Skeletal muscle satellite cell (primary cell): ENCODE measurements at regions not wholly inside any gene's neighbourhood (a gene's known extent, or its start where the extent isn't known, plus 50 kb on each side); places are given as distances from the start of the nearest gene placed in this dataset.
"Not testable (repeated sequence)": the region's sequence is repeated elsewhere in the genome, so short reads cannot be mapped to it uniquely, and the experiment has no call there.

Experiments used
- H3K27me3 ChIP-seq: 2 replicates; pipeline ENCODE4 v1.7.0; 2013; ENCODE audit warnings: low read length; ENCODE audit not compliant: control insufficient read depth, insufficient read depth
- H3K36me3 ChIP-seq: 2 replicates; pipeline ENCODE4 v1.7.0; 2013; ENCODE audit warnings: mild to moderate bottlenecking, control low read depth, low read length; ENCODE audit not compliant: insufficient read depth
- H3K4me1 ChIP-seq: 2 replicates; pipeline ENCODE4 v1.7.0; 2013; ENCODE audit warnings: low read length; ENCODE audit not compliant: control insufficient read depth, insufficient read depth
- H3K4me2 ChIP-seq: 2 replicates; pipeline ENCODE4 v1.7.0; 2013; ENCODE audit warnings: mild to moderate bottlenecking, low read length
- H3K4me3 ChIP-seq: 2 replicates; pipeline ENCODE4 v1.7.0; 2013; ENCODE audit warnings: low read length
- H3K9ac ChIP-seq: 2 replicates; pipeline ENCODE4 v1.7.0; 2013; ENCODE audit warnings: mild to moderate bottlenecking, low read depth, low read length, moderate library complexity
- H3K9me3 ChIP-seq: replicated peaks from 2 replicates; pipeline ENCODE4 v1.7.0; 2013; ENCODE audit warnings: mild to moderate bottlenecking, control low read depth, low read length

DNA sequence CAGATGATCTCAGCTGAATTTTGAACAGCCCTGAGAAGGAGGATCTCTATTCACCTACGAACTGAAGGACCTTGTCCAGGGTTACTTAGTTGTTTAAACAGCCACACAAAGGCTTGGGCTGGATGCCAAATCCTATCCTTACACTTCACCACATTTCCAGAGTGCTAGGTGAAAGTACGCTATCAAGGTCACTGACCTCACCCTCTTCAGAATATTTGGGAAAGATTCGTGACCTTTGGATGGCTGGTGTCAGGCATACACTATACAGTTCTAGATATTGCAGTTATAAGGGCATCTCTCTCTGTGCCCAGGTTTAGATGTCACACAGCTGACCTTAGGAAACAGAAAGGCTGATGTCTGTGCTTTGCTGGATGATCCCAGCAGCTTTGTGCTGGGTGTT, 61.2 kb upstream of the ABLIM1 start:
- H3K4me1 ChIP-seq: peaks cover 13% of the 10 kb centered on the region
- no peak overlapping the region for H3K9ac ChIP-seq
- H3K27me3 ChIP-seq: peaks cover 10% of the 10 kb centered on the region

DNA sequence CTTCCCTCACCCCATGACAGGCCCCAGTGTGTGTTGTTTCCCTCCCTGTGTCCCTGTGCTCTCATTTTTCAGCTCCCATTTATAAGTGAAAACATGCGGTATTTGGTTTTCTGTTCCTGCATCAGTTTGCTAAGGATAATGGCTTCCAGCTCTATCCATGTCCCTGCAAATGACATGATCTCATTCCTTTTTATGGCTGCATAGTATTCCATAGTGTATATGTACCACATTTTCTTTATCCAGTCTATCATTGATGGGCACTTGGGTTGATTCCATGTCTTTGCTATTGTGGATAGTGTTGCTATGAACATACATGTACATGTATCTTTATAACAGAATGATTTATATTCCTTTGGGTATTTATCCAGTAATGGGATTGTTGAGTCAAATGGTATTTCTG, 61.9 kb upstream of the ABLIM1 start:
- H3K9ac ChIP-seq, H3K4me1 ChIP-seq, H3K9me3 ChIP-seq, H3K4me3 ChIP-seq, H3K4me2 ChIP-seq, H3K36me3 ChIP-seq: not testable (repeated sequence)
- H3K27me3 ChIP-seq: peaks cover 10% of the 10 kb centered on the region

More for the DNA sequence above, 61.2 kb upstream of the ABLIM1 start:
- H3K4me3 ChIP-seq: no peak overlapping the region
- no peaks in the 10 kb centered on the region for H3K36me3 ChIP-seq
- H3K4me2 ChIP-seq: no peak overlapping the region
- no peaks in the 10 kb centered on the region for H3K9me3 ChIP-seq

DNA sequence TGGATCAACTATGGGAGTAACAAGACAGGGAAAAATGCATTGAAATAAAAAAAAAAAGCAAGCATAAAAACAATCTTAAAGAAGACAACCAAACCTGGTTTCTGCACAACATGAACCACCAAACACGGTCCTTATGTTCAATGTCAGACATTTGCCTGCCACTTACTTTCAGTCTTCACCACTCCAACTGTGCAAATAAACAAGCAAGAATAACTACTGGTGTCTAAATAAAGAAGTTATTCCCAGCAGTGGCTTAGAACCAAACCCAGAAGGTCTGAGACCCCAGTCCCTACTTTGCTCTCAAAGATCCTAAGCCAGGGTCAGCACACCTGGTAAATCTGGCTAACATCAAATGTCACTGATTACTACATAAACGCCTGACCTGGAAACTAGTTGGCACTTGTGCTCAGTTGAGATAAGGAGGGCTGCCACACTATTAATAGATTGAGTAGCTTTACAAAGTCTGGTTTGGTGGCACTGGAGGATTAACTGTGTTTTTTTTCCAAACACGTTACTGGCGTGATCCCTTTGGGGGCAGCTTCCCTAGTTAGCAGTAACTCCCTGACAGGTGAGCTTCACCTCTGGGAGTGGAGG, 62.7 kb upstream of the ABLIM1 start:
- Histone ChIP-seq H3K9me3 (no peaks in the 10 kb centered on the region), H3K27me3 (peaks cover 10% of the 10 kb centered on the region), H3K9ac (no peak overlapping the region), H3K4me2 (no peak overlapping the region), H3K4me3 (no peak overlapping the region), H3K36me3 (no peaks in the 10 kb centered on the region), H3K4me1 (no peaks in the 10 kb centered on the region)

DNA sequence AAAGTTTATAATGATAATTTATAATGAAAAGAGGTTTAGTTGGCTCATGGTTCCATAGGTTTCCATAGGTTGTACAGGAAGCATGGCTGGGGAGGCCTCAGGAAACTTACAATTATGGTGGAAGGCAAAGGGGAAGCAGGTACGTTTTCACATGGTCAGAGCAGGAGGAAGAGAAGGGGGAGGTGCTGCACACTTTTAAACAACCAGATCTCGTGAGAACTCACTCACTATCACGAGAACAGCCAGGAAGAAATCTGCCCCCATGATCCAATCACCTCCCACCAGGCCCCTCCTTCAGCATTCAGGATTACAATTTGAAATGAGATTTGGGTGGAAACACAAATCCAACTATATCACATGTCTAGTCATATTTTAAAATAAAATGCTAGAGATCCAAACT, 64.1 kb upstream of the ABLIM1 start:
- not testable (repeated sequence) for H3K4me2 ChIP-seq, H3K4me1 ChIP-seq, H3K9ac ChIP-seq

DNA sequence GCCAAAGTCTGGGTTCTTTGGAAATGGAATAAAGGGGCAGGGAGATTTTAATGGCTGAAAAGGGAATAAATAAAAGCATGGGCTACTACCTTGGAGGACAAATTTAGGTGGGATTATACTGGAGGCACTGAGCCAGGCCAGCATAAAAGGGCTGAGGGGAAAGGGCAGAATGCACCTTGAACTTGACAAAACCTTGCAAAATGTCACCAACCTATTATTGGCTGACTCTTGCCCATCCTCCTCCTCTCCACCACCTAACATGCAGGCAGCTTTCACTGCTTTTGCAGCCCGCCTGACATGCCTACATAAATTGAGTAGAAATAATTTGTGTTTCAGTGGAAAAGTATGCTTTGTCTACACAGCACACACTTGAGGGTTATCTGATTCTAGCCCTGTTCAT, 65.3 kb upstream of the ABLIM1 start:
- no peaks in the 10 kb centered on the region for H3K36me3 ChIP-seq
- no peaks in the 10 kb centered on the region for H3K9me3 ChIP-seq
- H3K4me3 ChIP-seq: no peak overlapping the region
- no peak overlapping the region for H3K4me2 ChIP-seq
- no peak overlapping the region for H3K9ac ChIP-seq
- H3K4me1 ChIP-seq: no peaks in the 10 kb centered on the region
- H3K27me3 ChIP-seq: peaks cover 10% of the 10 kb centered on the region

More for the DNA sequence above, 64.1 kb upstream of the ABLIM1 start:
- not testable (repeated sequence) for H3K36me3 ChIP-seq, H3K4me3 ChIP-seq, H3K9me3 ChIP-seq
- H3K27me3 ChIP-seq: peaks cover 10% of the 10 kb centered on the region

DNA sequence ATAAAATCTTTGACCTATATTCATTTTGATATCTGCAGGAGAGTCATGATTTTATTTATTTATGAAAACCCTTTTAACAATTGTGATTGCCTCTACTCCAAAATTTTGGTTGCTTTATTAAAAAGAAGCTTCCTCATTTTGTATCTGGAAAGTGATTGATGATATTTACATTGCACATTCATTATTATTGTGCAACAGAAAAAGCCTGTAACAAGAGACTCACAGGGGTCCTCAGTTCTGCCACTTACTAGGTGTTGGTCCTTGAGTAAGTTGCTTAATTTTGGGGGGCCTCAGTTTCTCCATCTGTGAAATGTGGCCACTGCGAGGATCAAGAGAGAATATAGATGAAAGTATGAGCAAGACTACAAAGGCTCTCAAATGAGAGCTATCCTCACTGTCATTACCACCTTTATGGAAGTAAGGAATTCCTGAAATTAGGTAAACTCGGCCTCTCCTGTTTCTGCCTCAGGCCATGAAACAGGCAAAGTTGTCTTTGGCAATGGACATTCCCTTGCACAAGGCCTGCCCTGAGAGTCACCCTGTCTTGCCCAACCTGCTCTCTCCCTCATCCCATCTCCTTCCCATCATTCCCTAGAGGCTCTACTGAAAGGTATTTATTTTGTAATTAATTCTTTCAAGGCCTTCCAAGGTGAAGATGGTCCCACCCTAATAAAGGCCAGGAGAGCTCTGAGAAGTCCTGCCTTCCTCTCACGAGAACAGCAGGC, 66.1 kb upstream of the ABLIM1 start:
- H3K4me3 ChIP-seq: no peak overlapping the region
- no peaks in the 10 kb centered on the region for H3K36me3 ChIP-seq
- no peaks in the 10 kb centered on the region for H3K4me1 ChIP-seq
- peaks cover 13% of the 10 kb centered on the region for H3K27me3 ChIP-seq
- no peak overlapping the region for H3K9ac ChIP-seq
- no peaks in the 10 kb centered on the region for H3K9me3 ChIP-seq
- H3K4me2 ChIP-seq: no peak overlapping the region

DNA sequence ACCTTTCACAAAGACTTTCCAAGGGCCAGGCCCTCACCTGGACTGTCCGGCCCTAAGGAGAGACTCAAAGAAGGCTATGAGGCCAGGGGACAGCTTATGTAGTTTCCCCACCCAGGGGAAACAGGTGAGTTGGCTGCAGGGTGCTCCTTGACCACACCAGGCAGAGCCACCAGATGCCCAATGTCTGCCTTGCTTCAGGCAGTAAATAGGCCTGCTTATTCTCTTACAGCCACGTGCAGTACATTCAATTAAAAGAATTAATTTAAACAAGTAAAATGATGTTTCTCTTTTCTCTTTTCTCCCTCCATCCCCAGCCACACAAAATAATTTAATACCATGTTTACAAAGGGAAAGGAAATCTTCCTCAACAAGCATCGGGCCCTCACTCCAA, 66.6 kb upstream of the ABLIM1 start:
- H3K9ac ChIP-seq: no peak overlapping the region
- no peak overlapping the region for H3K4me3 ChIP-seq
- peaks cover 15% of the 10 kb centered on the region for H3K27me3 ChIP-seq
- no peak overlapping the region for H3K4me2 ChIP-seq
- H3K4me1 ChIP-seq: no peaks in the 10 kb centered on the region
- H3K9me3 ChIP-seq: no peaks in the 10 kb centered on the region
- H3K36me3 ChIP-seq: no peaks in the 10 kb centered on the region

DNA sequence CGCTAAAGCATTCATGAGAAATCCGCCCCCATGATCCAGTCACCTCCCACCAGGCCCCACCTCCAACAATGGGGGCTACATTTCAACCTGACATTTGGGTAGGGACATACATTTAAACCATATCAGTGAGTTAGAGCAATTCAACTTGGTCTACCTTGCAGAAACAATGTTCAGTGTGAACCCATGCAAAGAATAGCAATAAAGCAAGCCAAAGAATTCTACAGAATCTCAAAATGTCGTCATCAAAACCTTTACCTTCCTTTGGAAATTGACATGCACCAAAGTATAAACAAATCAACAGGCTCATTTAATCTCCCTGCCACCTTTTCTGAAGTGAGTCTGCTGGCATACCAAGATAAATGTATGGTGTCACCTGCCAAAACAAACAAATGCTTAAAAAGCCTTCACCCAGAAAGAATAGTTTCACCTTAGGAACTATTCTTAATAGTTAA, 68.8 kb upstream of the ABLIM1 start:
- Histone ChIP-seq H3K9me3 (no peaks in the 10 kb centered on the region), H3K9ac (no peak overlapping the region), H3K36me3 (no peaks in the 10 kb centered on the region), H3K4me2 (no peak overlapping the region), H3K4me3 (no peak overlapping the region), H3K4me1 (no peaks in the 10 kb centered on the region), H3K27me3 (peaks cover 11% of the 10 kb centered on the region)

DNA sequence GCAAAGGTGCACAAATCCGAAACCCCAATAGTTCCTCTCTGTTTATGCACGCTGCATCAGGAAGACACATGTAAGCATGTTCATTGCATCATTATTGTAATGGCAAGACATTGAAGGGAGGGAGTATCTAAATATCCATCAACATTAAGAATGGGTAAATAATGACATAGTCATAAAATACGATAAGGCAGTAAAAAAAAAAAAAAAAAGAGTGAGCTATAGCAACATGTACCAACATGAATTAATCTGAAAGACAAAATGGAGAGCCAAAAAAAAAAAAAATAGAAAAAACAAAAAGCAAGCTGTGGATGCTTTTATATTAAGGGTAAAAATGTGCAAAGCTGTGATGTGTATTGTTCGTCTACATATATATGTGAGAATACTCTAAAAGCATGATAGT, 70.2 kb upstream of the ABLIM1 start:
- H3K4me3 ChIP-seq: no peak overlapping the region
- no peak overlapping the region for H3K9ac ChIP-seq
- H3K27me3 ChIP-seq: peaks cover 5% of the 10 kb centered on the region
- no peaks in the 10 kb centered on the region for H3K36me3 ChIP-seq
- no peaks in the 10 kb centered on the region for H3K4me1 ChIP-seq
- H3K4me2 ChIP-seq: no peak overlapping the region
- no peaks in the 10 kb centered on the region for H3K9me3 ChIP-seq

DNA sequence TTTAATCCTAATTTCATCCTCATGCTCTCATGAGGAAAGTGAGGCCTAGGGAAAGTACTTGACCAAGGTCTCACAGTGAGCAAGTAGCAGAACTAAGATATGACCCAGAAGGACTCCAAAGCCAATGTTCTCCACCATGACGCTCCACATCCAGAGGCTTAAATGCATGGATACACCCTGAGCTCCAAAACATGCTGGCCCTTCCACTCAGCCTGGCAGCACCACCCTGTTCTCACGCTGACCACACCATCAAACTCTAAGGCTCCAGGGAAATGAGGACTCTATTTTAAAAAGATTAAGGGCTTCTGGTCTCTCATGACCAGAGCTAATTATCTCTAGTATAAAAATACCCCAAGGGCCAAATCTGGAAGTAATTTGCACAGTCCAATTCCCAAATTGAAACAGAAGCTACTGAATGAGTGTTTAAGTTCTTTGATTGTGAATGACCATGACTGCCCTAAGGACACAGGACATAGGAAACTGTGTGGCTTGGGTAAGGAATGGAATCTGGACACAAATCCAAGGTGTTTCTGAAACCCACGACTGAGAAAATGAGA, 71.1 kb upstream of the ABLIM1 start:
- H3K36me3 ChIP-seq: no peaks in the 10 kb centered on the region
- H3K4me2 ChIP-seq: no peak overlapping the region
- no peaks in the 10 kb centered on the region for H3K9me3 ChIP-seq
- H3K27me3 ChIP-seq: peaks cover 5% of the 10 kb centered on the region
- no peak overlapping the region for H3K4me3 ChIP-seq
- no peaks in the 10 kb centered on the region for H3K4me1 ChIP-seq
- no peak overlapping the region for H3K9ac ChIP-seq

DNA sequence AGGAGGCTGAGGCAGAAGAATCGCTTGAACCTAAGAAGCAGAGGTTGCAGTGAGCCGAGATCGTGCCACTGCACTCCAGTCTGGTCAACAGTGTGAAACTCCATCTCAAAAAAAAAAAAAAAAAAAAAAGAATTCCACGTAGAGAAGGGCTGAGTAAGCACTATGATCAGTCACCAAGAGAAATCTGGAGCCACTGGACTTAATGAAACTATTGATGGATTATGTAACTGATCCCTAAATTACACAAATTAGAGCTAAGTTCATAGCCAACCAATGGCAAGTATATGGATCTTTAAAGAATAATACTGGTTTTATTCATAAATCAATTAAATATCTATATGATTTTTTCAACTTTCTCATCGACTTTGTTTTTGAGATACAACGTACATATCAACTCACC, 72.2 kb upstream of the ABLIM1 start:
- no peak overlapping the region for H3K4me2 ChIP-seq
- no peaks in the 10 kb centered on the region for H3K36me3 ChIP-seq
- H3K9ac ChIP-seq: no peak overlapping the region
- no peak overlapping the region for H3K4me3 ChIP-seq
- H3K27me3 ChIP-seq: peaks cover 5% of the 10 kb centered on the region
- no peaks in the 10 kb centered on the region for H3K4me1 ChIP-seq
- no peaks in the 10 kb centered on the region for H3K9me3 ChIP-seq

DNA sequence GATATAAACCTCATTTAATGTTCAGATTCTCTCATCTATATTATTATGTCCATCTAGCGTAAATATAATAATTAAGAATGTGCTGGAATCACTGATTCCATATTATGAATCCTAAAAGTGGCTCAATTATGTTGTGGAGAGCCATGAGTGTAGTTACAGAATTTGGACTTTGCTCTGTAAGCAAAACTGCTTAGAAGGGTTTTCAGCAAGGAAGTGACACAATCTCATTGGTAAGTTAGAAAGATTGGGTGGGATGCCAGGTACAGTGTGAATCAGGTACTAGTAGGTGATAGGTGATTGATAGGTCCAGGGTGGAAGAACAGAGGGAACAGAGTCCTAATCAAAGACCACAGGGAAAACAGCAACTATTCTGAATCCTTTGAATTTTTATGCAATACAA, 74.9 kb upstream of the ABLIM1 start:
- H3K4me2 ChIP-seq: no peak overlapping the region
- H3K9me3 ChIP-seq: no peaks in the 10 kb centered on the region
- no peak overlapping the region for H3K4me3 ChIP-seq
- peaks cover 5% of the 10 kb centered on the region for H3K27me3 ChIP-seq
- H3K4me1 ChIP-seq: no peaks in the 10 kb centered on the region
- H3K9ac ChIP-seq: no peak overlapping the region
- H3K36me3 ChIP-seq: no peaks in the 10 kb centered on the region
